Stimulated activated CD8-positive, alpha-beta memory T cell treated with anti-CD3 and anti-CD28 coated beads, Interleukin-7, amount 100 ng/mL, for 24 hours (primary cell): ENCODE measurements at regions not wholly inside any gene's neighbourhood (a gene's known extent, or its start where the extent isn't known, plus 50 kb on each side); places are given as distances from the start of the nearest gene placed in this dataset.
"Not testable (repeated sequence)": the region's sequence is repeated elsewhere in the genome, so short reads cannot be mapped to it uniquely, and the experiment has no call there.

Experiments
- DNase-seq: peaks from one replicate; pipeline ENCODE4 v3.0.0-alpha.2; 2020; ENCODE audit warnings: low read depth

DNA sequence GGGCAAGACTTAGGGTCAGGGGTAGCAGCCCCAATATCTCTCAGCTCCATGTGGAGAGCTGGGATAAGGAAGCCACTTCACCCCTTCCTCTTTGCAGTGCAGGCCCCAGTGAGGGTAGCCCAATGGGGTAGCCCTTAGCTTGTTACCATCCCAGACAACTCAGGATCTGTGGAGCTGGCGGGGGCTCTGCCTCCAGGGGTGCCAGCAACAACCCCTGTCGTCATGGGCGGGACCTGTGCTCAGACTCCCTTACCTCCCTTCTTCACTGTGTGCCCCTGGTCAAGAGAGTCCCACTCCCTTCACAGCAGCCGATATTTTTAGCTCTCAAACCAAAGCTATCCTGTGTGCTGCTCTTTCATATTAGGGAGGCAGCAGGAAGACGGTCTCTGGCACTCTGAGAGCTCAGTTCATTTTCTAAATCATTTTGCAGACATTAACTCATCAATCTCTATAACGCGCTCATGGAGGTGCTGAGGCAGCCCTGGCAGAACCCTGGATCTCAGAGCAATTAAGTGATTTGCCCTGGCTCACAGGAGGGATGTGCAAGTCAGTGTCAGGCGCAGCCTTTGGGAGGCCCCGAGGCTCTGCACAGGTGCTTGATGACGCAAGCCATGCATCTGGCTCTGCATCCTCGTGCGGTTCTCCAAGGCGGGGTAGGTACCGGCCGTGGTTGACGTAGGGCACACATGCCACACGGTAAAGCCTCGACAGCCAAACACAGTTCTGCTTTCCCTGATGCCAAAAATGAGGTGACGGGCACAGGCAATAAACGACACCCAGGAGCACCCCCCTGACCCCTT, 357.6 kb downstream of the SHANK2 start:
- DNase-seq: no peak

DNA sequence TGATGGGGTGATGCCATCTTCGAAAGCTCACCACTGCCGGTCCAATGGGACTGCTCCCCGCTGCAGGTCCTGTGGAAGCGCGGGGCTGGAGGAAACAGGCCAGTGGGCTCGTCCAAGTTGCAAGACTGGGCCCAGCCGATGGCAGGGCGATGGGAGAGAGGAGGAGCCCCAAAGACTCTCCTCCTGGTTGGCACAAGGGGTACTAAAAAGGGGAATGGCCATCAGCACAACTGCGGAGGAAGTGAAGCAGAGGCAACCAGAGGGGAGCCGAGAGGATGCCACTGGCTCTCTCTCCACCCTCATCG, 357.1 kb downstream of the SHANK2 start:
- no peak for DNase-seq

DNA sequence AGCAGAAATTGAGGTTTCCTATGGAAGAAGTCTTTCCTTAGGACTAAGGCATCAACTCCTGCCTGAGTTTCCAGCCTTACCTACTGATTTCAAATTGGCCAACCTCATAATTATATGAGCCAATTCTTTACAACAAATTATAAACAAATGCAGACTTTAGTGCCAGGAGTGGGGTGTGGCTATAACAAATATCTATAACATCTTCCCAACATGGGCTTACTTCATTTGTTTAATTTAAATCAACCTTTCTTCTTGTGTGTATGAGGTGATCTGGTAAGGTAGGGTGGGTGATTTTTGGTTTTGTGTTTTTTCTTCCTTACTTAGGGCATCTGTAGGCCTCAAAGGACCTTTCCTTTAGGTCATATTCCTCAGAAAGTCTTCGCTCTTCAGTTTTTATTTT, 354.9 kb downstream of the SHANK2 start:
- no peak for DNase-seq

DNA sequence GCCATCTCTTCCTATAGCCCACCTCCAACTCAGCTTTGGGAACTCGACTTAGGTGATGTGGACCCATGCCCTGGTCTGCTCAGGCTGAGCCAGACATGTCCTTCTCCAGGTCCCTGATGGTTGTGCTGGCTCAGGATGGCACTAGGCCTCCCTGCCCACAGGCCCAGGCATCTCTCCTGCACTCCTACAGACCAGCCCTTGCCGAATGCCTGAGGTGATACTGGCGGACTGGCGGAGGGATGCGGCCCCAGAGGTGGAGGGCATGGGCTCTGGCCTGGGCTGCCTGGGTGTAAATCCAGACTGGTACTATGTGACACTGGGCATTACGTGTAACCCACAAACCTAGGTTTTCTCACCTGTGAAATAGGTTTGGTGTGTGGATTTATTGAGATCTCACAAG, 352.8 kb downstream of the SHANK2 start:
- DNase-seq: no peak

DNA sequence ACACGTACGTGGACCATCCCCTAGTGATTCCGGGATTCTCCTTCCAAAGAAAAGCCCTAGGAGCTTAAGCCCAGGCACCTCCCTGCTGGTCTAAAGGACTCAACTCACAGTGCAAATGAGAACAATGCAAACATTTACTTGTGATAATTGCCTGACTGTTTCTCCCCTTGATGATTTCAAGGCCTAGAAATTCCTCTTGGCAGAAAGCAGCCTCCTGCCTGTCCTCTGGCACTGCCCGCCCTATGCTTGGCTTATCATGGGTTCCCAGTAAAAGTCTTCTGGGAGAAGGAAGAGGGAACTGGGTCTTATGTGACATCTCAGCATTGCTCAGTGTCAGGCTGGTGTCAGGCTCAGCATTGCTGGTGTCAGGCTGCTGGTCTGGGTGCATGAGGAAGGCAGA, 351.8 kb downstream of the SHANK2 start:
- no peak for DNase-seq

DNA sequence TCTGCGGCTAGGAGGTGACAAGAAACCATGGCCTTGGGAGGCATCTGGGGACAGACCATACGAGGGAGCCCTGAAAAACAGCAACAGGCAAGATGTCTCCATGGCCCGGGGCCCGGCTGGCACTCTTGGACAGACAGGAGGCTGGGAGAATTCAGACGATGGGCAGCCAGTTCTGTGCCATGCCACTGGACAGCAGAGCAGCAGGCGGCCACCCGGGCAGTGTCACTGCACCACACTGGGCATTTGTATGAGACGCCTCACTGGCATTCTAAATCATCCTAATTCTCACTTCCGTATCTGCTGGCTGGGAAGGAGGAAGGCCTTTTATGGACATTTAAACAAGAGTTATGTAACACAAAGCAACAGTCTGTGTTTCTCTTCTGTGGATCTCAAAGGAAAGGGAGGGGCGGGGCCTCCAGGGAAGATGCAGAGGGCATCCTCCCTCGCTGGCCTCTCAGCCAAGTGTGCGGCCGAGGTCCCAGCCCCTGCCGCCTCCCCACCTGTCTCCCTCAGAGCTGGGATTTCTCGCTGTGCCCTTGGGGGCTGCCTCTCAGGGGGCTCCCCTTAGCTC, 350.3 kb downstream of the SHANK2 start:
- no peak for DNase-seq

DNA sequence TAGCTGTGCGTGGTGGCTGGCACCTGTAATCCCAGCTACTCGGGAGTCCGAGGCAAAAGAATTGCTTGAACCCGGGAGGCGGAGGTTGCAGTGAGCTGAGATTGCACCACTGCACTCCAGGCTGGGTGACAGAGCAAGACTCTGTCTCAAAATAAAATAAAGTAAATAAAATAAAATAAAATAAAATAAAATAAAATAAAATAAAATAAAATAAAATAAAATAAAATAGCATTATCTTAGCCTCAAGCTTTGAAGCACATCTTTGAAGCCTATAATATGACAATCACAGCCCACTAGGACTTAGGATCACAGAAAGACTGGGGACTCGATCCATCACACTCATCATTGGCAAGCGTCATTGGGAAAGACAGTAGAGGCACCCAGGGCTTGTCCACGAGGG, 349.1 kb downstream of the SHANK2 start:
- DNase-seq: not testable (repeated sequence)

DNA sequence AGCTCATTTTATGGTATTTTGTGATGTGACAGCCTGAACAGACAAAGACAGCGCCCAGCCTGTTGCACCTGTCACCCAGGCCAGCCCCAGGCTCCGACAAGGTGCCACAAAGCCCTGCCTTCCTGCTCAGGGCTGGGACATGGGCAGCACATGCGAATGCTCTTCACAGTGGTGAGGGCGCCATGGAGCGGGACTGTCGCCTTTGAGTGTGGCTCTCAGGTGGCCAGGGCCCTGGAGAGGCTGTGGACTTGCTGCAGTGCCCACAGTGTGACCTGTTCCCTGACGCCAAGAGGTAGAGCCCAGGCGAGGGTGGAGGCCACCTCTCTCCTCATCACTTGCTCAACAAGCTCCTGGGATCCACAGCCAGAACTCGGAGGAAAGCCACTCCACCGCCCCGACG, 346.3 kb downstream of the SHANK2 start:
- no peak for DNase-seq

DNA sequence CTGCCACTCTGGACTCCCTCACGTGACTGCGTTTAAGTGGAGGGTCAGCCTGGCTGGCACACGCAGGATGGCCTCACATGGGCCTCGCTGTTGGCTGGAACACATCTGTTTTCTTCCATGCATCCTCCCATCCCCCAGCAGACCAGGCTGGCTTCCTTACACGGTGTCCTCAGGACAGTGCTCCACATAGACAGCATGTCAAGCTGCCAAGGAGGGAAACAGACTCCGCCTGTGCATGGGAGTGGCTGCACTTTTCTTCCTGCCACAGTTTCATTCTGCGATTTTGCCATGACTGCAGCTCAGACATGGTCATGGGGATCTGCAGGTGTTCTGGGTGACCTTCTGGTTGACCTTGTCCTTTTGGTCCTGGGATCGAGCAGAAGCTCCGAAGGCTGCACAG, 344.2 kb downstream of the SHANK2 start:
- DNase-seq: no peak

DNA sequence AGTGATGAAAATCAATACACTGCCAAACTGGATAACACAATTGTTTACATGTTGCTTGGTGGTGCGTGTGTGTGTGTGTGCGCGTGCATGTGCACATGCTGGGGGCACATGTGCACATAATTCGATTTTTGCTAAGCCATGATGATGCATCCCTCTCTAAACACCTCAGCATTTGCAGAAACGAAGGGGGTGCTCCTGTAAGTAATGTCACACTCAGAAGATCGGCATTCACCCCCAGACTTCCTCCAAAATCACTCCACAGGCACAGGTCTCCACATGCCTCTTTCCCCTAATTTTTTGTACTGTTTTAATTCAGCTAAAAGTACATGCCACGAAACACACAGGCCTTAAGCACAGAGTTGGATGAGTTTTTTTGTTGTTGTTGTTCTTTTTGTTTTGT, 341.5 kb downstream of the SHANK2 start:
- DNase-seq: no peak

DNA sequence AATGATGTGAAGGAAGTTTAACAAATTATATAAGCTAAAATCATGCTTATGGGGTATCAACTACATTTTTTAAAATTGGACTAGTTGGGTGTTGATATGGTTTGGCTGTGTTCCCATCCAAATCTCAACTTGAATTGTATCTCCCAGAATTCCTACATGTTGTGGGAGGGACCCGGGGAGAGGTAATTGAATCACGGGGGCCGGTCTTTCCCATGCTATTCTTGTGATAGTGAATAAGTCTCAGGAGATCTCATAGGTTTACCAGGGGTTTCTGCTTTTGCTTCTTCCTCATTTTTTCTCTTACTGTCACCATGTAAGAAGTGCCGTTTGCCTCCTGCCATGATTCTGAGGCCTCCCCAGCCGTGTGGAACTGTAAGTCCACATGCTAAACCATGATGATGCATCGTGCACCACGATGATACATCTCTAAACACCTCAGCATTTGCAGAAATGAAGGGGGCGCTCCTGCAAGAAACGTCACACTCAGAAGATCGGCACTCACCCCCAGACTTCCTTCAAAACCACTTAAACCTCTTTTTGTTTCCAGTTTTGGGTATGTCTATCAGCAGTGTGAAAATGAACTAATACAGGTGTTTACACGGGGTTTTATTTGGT, 340.0 kb downstream of the SHANK2 start:
- no peak for DNase-seq

DNA sequence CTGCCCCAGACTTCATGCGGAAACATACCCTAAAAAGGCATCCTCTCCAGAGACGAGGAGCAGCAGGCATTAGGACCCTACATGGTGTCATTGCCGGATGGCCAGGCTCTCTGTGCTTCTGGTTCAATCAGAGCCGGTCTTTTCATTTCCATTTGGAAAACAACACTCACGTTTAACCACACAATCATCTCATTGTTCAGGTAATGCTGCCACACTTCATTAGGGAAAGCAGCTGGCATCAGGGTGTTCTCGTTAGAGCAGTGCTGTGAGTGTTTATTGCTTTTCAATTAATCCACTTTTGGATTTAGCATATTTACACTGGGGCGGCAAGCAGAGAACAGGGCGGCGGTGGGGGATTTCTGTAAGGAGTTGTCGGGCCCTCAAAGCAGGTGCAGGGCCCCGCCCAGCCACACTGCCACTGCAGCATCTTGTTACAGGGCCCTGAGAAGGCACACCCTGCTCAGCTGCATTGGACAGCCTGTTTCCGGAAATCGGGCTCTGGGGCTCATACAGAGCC, 338.6 kb downstream of the SHANK2 start:
- DNase-seq: no peak

DNA sequence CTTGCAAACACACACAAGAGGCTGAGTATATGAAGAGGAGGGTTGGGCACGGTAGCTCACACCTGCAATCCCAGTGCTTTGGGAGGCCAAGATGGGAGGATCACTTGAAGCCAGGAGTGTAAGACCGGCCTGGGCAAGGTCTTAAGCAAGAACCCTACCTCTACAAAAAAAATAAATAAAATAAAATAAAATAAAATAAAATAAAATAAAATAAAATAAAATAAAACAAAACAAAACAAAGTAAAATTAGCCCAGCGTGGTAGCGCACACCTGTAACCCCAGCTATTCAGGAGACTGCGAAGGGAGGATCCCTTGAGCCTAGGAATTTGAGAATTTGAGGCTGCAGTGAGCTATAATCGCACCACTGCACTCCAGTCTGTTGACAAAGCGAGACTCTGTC, 337.9 kb downstream of the SHANK2 start:
- DNase-seq: no peak

DNA sequence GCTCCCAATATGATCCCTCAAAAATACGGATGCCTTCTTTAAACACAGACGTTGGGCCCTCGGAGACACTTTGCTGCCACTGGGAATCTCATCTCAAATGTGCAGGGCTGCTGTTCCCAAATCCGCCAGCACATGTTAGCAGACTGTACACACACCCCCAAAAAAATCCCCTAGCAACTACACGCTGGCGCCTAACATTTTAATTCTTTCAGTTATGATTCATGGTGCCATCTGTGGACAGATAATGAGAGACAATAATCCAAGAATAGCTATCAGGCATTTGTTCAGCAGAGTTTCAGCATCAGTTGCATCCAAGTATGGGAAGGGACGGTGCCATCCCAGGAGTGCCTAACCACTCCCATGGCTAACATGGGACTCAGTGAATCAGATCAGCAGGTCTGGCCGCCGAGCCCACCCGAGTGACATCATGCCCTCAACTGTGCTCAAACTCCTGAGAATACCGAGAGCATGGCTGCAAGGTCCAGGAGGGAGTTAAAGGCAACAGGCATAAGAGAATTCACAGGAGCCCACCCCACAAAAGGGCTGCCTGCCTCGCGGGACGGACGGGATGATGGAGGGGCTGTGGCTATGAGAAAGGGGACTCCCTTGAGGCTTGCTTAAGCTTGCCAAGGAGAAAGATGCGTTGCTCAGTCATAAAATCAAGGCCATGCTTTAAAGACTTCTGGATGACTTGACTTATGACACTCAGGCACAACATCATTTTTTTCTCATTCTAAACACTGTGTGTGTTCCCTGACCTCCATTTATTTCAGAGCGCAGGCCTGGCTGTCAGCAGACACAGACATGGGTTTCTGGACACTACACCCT, 337.0 kb downstream of the SHANK2 start:
- DNase-seq: no peak

DNA sequence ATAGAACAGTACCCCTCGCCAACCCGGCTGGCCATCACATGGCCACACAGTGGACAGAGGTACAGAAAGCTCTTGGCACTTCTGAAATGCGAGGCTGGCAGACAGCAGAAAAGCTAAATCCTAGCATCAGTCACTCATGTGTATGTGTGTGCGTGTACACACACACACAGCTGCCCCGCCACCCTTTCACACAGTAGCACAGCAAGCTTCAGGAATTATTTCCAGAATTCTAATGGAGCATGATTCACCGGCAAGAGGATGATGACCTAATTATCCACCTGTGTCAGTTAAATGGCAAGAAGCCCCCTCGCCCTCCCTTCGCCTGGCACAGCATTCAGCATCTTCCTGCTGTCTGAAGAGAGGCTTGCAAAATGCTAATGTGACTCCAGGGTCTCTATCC, 336.0 kb downstream of the SHANK2 start:
- no peak for DNase-seq

DNA sequence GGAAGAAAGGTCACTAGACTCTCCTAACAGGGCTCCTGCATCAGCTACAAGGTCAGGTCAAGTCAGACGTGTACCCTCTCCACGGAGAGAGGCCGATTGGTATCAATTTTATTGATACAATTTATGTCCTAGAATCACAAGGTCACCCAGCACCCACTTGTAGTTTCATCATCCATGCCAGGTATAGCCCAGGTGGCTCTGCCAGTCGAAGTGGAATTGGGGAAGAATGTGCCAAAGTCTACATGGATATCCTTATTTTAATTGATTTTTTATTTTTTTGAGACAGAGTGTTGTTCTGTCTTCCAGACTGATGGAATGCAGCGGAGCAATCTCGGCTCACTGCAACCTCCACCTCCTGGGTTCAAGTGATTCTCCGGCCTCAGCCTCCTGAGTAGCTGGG, 334.1 kb downstream of the SHANK2 start:
- no peak for DNase-seq

DNA sequence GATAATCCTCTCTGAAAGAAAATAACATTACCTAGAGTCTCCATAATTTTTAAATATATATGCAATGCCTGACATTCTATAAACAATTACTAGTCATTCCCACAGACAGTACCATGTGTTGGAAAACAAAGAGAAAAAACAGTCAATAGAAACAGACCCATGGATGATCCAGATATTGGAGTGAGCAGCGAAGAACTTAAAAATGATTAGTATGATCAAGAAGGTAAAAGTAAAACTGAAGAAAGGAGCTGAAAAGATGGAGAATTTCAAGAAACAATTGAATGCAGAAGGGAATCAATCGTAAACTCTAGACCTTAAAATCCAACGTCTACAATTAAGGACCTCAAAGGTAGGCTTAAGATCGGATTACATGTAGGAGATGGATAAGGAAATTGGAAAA, 330.6 kb downstream of the SHANK2 start:
- no peak for DNase-seq

DNA sequence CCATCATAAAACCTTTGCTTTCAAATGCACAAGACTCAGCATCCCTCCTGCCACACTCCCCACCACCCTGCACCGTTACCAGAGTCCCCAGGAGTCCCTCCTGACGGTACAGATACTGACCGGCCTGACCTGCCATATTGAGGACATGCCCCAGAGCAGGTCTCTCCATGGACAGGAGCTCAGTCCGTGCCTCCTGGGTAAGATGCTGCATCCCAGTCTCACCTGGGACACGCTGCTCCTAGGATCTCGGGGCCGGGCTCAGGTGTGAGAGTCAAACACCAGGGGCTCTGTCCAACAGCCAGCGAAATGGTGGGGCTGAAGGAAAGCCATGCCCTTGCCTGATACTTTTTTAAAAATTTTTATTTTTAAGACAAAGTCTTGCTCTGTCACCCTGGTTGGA, 328.3 kb downstream of the SHANK2 start:
- DNase-seq: no peak

DNA sequence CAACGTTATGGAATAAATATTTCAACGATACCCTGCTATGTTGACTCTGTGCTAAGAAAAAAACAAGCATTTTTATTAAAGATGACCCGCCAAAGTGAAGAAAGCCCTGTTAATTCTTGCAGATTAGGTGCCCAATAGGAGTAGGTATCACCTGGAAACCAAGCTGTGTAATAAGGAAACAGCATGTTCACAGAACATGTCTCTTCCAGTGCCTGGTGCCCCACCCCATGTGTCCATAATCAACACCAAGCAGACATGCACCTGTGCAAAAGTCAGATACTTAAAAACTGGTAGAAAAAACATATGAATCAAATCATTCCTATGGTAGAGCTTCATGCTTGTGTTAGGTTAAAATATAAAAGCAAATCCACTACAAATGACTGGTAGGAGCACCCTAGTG, 327.1 kb downstream of the SHANK2 start:
- no peak for DNase-seq

DNA sequence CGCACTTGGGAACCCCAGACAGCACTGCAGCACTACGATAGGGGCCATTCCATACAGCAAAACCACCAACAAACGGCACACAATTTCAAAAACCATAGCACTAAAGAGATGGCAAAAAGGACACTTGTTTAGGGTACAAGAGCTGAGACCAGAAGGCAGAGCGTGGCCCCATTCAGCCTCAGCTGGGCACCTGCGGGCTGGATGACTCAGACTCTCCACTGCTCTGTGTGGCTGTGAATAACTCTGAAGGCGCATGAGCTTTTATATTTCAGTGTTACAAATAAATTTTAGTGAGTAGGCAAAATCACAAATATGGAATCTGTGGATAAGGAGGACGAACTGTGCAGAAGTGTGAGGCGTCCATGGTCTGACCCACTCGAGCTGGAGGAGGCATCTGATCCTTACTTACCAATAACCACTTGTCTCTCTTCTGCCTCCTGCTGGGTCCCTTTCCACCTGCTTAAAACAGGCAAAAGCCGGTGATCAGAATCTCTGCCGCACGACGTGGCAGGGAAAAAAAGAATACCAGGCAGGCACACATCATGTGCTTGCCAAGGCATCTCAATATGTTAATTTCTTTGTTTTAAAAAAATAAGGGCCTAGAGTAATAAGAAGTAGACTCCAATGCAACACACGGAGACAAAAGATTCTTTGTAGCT, 325.7 kb downstream of the SHANK2 start:
- no peak for DNase-seq

DNA sequence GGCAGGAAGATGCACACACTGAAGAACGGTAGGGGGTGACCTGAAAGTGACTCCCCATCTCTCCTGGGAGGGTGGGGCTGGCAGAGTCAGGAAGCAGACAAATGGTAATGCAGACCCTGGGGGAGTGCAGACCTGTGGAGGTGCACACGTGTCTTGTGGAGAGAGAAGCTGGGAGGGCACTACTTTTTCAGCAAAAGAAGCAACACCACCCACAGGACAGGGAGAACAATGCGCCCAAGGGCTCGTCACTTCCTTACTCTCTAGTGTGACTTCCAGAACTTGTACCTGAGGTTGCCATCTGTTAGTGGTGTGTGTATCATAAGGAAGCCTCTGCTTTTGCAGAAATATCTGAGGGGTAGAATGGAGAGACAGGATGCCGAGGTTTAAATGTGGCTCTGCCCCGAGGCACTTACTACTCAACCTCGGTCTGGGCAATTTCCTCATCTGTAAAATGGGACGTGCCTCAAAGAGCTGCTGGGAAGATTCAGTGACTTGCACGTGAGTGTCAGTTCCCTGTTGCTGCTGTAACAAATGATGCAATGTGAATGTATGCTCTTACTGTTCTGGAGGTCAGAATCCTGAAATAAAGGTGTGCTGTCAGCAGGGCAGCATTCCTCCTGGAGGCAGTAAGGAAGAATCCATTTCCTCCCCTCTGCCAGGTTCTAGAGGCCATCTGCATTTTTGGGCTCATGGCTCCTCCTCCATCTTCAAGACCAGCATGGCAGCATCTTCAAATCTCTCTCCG, 323.4 kb downstream of the SHANK2 start:
- no peak for DNase-seq

DNA sequence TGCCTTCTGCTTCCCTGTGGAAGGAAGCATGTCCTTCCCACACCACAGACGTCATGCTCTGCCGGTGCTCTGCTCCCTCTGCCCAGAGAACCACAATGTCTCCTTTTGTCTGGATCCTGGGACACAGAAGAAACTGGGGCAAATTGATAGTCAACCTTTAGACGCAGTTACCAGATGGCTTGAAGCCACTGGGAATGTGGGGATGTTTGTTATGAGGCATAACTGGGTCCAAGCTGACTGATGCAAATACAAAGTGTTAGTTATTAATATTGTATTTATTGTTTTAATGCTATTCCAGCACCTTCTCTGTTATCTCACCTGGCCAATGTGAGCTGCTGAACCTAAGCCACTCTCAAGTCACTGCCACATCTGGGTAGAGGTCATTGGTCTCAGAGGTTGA, 322.2 kb downstream of the SHANK2 start:
- no peak for DNase-seq
